ENCODE measurements at regions not wholly inside any gene's neighbourhood (a gene's known extent, or its start where the extent isn't known, plus 50 kb on each side); places are given as distances from the start of the nearest gene placed in this dataset.

DNA sequence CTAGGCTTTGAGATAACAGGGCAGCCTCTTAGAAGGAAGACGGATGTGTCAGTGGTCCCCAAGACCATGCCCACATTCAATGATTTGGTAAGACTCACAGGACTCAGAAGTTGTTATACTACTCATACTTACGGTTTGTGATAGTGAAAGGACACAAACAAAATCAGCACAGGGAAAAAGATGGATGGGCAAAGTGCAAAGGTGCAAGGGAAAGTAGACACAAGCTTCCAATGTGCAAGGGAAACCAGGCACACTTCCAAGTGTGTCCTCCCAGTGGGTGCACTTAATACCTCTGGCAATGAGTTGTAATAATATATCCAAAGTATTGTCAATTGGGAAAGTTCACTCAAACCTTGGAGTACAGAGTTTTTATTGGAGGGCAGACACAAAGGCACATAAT is 53.8 kb upstream of the VCX start:
- TF ChIP-seq POLR2AphosphoS5 (IDR thresholded peaks at IDR 0.05; ENCODE audit: insufficient read depth, low read depth, low read length) (no peak), EZH2 (IDR thresholded peaks at IDR 0.05; ENCODE audit: borderline replicate concordance, low read depth, low read length, severe bottlenecking) (no peak), POLR2A (IDR thresholded peaks at IDR 0.05; ENCODE audit: low read depth, low read length) (no peak), FOS (IDR thresholded peaks at IDR 0.05; ENCODE audit: borderline replicate concordance, insufficient read depth, low read length) (no peak)
- TF ChIP-seq, protein P1, sequence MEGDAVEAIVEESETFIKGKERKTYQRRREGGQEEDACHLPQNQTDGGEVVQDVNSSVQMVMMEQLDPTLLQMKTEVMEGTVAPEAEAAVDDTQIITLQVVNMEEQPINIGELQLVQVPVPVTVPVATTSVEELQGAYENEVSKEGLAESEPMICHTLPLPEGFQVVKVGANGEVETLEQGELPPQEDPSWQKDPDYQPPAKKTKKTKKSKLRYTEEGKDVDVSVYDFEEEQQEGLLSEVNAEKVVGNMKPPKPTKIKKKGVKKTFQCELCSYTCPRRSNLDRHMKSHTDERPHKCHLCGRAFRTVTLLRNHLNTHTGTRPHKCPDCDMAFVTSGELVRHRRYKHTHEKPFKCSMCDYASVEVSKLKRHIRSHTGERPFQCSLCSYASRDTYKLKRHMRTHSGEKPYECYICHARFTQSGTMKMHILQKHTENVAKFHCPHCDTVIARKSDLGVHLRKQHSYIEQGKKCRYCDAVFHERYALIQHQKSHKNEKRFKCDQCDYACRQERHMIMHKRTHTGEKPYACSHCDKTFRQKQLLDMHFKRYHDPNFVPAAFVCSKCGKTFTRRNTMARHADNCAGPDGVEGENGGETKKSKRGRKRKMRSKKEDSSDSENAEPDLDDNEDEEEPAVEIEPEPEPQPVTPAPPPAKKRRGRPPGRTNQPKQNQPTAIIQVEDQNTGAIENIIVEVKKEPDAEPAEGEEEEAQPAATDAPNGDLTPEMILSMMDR (IDR thresholded peaks at IDR 0.05; ENCODE audit: extremely low read depth in 1 of 2, insufficient read depth in 1 of 2, low read depth in 1 of 2, low read length in 2 of 2), result no peak
- TF ChIP-seq, protein P2, sequence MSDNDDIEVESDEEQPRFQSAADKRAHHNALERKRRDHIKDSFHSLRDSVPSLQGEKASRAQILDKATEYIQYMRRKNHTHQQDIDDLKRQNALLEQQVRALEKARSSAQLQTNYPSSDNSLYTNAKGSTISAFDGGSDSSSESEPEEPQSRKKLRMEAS (IDR thresholded peaks at IDR 0.05; ENCODE audit: insufficient read depth, insufficient read length), result no peak
